Keratinocyte (primary cell): ENCODE measurements at regions not wholly inside any gene's neighbourhood (a gene's known extent, or its start where the extent isn't known, plus 50 kb on each side); places are given as distances from the start of the nearest gene placed in this dataset.

ENCODE experiments used
- EZH2 ChIP-seq: IDR thresholded peaks from one replicate; pipeline ENCODE4 v1.6.1; 2012; ENCODE audit warnings: inconsistent platforms, mild to moderate bottlenecking, low read length, moderate library complexity
- TF ChIP-seq, protein P1 (sequence below), 3 experiments: IDR thresholded peaks in 1 of 3; conservative IDR thresholded peaks in 1 of 3; optimal IDR thresholded peaks in 1 of 3; 2 replicates in 2 of 3; 3 replicates in 1 of 3; pipeline versions ENCODE3 to v1.5.1; 2011; ENCODE audit warnings: low read length in 3 of 3, mild to moderate bottlenecking in 3 of 3, moderate library complexity in 2 of 3, control low read depth in 1 of 3, inconsistent platforms in 1 of 3; ENCODE audit not compliant: insufficient read depth in 2 of 3; ENCODE audit errors: extremely low read depth in 1 of 3

DNA sequence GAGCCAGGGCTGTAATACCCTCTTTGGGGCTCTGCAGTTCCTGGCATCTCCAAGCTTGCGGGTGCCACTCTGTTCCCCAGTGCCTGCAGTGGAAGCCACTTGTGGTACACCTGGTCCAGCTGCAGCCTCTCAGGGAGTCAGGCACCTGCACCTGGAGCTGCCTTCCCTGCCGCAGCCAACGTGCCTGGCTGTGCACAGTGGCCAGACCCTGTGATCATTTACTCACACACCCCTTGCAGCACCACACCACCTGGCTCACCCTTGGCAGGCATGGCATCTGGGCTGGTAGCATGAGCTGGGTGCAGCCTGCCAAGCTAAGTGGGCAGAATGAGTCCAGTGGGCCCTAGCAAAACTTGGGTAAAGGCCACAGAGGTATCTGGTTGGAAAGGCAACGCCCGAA is 51.1 kb upstream of the NTPCR start:
- TF ChIP-seq, protein P1, sequence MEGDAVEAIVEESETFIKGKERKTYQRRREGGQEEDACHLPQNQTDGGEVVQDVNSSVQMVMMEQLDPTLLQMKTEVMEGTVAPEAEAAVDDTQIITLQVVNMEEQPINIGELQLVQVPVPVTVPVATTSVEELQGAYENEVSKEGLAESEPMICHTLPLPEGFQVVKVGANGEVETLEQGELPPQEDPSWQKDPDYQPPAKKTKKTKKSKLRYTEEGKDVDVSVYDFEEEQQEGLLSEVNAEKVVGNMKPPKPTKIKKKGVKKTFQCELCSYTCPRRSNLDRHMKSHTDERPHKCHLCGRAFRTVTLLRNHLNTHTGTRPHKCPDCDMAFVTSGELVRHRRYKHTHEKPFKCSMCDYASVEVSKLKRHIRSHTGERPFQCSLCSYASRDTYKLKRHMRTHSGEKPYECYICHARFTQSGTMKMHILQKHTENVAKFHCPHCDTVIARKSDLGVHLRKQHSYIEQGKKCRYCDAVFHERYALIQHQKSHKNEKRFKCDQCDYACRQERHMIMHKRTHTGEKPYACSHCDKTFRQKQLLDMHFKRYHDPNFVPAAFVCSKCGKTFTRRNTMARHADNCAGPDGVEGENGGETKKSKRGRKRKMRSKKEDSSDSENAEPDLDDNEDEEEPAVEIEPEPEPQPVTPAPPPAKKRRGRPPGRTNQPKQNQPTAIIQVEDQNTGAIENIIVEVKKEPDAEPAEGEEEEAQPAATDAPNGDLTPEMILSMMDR (optimal IDR thresholded peaks at IDR 0.05 in 1 of 3, IDR thresholded peaks at IDR 0.05 in 1 of 3, conservative IDR thresholded peaks at IDR 0.05 in 1 of 3; ENCODE audit: extremely low read depth in 1 of 3, insufficient read depth in 2 of 3, low read length in 3 of 3) = no peak
- TF ChIP-seq EZH2 = no peak
